GM18519 (cell line): ENCODE measurements at regions not wholly inside any gene's neighbourhood (a gene's known extent, or its start where the extent isn't known, plus 50 kb on each side); places are given as distances from the start of the nearest gene placed in this dataset.
"Not testable (repeated sequence)": the region's sequence is repeated elsewhere in the genome, so short reads cannot be mapped to it uniquely, and the experiment has no call there.

Experiments used
- ATAC-seq: cut with Tn5 transposase; IDR thresholded peaks from one replicate; pipeline ENCODE4 v1.9.1; 2021; ENCODE audit warnings: mild to moderate bottlenecking, moderate library complexity; ENCODE audit not compliant: unreplicated experiment, low FRiP score

DNA sequence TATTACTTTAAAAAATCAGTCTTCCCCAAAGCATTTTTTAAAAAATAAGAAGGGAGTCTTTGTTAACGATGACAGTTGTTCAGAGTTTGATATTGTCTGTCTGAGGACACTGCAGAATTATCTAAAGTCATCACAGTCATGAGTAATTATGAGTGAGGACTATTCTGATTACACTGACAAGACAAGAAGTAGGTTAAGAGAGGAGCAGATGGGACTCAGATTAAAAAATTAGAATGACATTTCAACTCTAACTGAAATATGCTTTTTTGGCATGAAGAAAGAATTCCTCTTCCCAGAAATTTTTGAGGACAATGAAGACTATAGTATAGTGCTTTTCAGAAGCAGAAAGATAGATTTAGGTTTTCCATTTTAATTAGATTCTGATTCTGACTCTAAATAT, 456.5 kb downstream of the EPHA7 start:
- ATAC-seq, result no peak

DNA sequence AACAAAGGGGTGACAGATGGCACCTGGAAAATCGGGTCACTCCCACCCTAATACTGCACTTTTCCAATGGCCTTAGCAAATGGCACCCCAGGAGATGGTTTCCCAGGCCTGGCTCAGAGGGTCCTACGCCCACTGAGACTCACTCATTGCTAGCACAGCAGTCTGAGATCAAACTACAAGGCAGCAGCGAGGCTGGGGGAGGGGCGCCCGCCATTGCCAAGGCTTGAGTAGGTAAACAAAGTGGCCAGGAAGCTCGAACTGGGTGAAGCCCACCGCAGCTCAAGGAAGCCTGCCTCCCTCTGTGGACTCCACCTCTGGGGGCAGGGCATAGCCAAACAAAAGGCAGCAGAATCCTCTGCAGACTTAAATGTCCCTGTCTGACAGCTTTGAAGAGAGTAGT, 467.2 kb downstream of the EPHA7 start:
- not testable (repeated sequence) for ATAC-seq

DNA sequence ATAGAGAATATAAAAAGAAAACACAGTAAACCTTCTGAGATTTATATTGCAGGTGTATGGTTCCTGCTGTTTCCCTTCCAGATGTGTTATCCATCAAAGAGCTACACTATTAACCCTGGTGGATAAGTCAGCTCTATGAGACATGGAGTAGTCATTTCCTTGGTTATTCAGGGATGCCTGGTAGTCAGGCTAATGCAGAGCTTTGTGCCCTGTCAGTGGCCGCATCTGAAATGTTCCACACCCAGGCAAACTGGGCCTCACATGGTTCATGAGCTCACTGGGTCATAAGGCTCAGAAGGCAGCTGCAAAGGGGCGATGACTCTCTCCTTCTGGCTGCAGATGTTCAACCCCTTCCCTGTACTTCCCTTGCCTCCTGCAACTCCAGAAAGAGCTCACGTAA, 473.6 kb downstream of the EPHA7 start:
- no peak for ATAC-seq

DNA sequence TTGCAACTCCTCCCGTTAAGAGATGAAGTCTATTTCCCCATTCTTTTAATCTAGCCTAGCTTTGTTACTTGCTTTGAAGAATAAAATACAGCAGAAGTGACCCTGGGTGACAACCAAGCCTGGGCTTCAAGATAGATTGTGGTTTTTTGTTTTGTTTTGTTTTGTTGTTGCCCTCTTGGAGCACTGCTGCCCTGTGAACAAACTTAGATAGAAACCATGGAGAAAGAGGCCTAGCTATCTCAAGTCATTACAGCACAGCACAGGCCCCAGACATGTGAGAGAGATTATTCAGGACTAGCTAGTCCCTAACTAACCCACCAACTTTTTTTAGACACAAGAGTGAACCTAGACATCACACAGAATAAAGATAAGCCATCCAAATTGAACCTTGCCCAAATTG, 475.2 kb downstream of the EPHA7 start:
- ATAC-seq, result no peak

DNA sequence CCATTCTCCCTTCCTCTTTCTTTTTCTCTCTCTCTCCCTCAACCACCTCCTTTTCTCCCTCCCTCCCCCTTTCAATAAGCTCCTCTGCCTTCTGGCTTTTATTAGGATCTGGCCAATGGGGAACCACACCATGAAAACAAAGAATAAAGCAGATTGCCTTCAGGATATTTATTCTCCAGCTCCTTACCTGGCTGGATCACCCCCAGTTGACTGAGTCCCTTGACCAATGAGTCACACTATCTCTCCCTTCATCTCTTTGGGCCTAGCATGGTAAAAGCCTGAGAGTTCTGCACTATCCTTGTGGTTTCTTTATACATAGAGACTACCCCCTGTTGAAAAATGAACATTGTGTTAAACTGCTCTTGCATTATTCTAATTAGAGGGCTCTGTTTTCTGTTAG, 476.8 kb downstream of the EPHA7 start:
- ATAC-seq, result no peak

DNA sequence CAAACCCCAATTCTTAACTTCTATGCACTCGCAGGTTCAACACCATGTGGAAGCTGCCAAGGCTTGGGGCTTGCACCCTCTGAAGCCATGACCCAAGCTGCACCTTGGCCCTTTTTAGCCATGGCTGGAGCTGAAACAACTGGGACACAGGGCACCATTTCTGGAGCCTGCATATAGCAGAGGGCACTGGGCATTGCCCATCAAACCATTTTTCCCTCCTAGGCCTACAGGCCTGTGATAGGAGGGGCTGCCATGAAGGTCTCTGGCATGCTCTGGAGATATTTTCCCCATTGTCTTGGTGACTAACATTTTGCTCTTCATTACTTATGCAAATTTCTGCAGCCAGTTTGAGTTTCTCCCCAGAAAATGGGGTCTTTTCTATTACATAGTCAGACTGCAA, 484.7 kb downstream of the EPHA7 start:
- no peak for ATAC-seq

DNA sequence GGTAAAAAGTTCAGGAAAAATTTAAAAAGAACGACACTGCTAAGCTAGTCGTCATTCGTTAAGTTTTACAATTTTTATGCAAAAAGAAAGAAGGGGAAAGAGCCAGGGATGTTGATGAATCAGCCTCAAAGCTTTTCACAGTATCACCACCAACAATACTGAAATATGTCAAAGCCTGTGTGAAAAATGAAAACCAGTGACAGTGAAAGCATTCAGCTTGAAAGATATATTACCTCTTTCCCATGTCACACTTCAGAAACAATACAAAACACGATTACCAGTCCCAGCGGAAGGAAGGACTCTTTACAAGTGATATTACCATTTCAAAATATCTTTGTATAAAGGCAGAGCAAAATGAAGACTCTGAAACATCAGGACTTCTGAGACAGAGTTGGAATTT, 489.2 kb downstream of the EPHA7 start:
- ATAC-seq, result no peak

DNA sequence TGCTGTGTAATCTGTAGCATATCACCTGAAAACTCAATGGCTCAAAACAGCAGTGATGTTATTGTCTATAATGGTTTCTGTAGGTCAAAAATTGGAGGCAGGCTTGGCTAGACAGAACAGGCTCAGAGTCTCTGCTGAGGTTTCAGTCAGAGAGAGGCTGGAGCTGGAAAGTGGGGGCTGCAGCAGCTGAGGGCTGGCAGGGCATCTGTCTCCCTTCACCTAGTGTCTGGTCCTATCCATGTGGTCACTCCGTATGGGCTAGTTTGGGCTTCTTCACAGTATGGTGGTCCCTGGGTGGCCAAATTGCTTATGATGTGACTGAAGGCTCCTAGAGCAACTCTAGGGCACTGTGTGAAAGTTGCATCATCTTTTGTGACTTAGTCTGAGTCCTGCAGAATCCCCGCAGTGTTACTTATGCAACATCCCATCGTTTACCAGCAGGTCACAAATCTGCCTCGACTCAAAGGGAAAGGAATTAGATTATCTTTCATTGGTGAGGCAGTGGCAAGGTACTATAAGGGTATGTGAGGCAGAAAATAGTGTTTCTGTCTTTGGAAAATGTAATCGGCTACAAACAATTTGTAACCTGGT, 497.0 kb downstream of the EPHA7 start:
- no peak for ATAC-seq

DNA sequence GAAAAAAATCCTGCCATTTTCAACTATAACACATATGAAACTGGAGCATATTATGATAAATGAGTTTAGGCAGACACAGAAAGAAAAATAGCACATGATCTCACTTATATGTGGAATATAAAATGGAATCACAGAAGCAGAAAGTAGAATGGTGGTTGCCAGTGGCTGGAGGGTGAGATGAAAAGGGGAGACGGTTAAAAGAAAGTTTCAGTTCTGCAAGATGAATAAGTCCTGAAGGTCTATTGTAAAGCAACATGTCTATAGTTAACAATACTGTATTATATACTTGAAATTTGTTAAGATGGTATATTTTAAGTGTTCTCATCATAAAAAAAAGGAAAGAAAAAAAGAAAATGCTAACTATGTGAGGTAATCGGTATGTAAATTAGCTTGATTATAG, 503.9 kb downstream of the EPHA7 start:
- ATAC-seq, result no peak

DNA sequence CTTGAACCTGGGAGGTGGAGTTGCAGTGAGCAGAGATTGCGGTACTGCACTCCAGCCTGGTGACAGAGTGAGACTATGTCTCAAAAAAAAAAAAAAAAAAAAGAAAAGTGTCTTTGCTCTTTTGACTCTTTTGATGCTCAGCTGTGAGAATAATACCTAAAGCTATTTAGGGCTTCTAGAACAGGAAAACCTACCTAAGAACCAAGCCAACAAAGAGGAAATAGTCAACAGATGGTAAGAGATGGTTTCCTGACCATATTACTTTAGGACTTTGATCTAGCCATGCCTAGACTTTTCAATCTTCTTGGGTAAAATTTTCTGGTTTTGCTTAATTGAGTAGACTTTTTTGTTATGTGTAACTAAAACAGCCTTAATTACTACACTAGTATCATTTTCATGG, 508.1 kb downstream of the EPHA7 start:
- no peak for ATAC-seq

DNA sequence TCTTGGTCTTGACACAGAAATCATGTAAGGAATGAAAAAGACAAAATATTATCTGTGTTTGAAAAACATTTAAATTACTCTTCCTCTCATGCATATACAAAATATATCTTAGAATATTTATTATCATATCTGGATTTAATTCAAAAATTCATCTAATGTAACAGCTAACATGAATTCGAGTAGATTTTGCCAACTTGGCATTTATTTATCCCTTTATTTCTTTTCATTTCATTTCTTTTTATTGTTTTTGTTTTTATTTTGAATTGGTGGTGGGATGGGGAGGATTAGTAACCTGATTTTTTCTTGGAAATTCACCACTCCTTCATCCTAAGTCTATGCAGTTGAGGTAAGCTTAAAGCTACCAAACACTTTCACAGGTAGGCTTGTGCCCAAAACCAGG, 508.7 kb downstream of the EPHA7 start:
- no peak for ATAC-seq

DNA sequence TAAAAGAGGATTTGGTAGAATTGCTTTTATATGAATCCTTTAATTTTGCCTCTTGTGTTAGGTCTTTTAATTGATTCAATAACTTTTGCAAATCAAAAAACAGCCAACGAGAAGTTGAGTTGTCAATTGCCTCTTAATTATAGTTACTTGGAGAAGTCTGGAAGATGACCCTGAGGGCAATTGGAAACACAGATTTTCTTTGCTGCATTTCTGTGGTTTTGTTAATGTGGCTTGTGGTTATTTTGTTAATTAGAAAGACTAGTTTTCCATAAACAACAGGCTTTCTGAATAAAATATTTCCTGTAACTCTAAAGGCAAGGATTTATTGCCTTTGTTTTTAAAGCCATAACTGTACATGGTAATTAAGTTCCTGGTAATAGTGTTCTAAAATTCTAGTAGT, 513.0 kb downstream of the EPHA7 start:
- no peak for ATAC-seq

DNA sequence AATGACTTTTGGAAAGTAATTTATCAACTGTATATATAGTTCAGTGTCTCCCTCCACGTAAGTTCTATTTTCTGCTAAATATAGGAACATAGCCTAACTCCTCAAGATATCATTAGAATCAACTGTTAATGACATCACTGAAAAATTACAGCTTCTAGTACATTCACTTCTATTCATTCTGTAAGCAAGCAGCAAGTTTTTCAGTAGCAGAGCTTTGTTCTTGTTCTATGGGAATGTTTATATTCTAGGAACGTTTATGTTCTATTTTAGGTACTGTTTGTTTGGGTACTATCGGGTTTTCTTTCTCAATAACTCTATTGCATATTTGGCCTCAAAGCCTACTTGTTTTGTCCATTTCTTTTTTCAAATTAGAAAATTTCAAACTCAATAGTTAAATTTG, 525.6 kb downstream of the EPHA7 start:
- no peak for ATAC-seq

DNA sequence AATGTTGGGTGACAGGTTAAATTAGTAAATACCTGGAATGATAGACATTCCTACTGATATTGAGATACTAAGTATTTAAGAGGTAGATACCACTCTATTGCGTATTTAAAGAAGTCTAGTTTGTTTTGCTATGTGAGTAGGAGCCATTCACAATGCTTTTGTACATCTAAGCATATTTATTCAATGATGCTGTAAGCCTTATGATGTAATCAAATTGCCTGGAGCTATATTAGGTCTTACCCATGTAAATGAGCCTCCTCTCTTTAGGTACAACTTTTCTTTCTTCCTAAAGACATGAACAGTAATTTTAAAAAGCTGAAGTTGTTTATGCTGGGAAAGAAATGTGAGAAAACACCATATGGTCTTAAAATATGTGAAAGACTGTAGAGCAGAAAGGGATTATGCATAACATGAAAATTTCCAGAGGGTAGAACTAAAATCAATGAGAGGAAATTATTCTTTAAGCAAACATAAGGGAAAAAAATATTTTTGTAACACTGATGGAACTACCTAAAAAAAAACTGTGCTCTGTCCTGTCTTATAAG, 526.7 kb downstream of the EPHA7 start:
- no peak for ATAC-seq

DNA sequence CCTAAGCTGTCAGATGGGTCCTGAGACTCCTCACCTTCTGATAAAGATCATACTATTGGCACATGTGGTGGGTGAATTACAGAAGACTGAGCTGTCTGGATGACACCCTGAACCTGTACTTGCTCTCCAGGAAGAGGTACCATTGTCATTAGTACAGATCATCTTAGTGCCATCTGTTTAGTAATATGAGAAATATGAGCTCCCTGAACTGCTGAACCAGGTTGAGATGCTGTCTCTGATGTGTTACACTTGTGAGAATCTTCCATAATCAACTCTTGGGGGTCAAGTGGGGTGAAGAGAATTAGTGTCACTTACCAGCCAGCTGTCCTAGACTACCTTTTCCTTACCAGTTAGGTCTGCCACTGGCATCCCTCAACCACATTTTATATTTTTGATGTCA, 531.0 kb downstream of the EPHA7 start:
- ATAC-seq, result no peak

DNA sequence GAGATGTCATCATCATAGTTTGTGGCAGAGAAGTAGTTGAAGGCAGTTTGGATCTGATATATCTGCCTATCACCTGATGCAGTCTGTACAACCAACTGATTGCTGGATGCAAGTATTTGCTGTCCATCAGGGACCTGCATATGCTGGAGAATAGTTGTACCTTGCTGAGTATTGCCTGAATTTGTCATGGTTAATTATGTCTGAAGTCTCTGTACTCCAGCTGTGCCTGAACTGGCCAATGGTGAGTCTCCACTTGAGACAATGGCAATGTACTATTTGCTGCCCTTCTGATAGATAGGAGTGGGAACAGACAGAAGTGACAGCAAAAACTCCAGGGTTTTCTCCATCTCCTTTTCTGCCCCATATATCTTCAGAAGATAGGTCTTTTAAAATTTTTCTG, 531.5 kb downstream of the EPHA7 start:
- no peak for ATAC-seq

DNA sequence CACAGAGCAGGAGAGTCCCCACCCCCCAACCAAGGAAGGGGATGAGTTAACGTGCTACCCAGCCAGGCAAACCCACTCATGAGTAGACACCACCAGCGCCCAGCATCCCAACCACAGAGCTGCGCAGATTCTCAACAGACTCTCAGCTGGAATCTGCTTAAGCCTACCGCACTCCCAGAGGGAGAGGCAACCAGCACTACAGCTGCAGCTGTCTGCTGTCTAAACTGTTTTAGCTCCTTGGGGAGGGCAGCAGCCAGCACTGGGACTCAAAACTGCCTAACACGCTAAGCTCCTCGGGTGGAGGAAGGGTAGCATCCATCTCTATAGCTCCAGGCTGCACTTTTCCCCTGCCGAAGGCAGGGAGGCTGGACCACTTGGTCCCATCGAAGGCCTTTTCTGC, 539.8 kb downstream of the EPHA7 start:
- no peak for ATAC-seq

DNA sequence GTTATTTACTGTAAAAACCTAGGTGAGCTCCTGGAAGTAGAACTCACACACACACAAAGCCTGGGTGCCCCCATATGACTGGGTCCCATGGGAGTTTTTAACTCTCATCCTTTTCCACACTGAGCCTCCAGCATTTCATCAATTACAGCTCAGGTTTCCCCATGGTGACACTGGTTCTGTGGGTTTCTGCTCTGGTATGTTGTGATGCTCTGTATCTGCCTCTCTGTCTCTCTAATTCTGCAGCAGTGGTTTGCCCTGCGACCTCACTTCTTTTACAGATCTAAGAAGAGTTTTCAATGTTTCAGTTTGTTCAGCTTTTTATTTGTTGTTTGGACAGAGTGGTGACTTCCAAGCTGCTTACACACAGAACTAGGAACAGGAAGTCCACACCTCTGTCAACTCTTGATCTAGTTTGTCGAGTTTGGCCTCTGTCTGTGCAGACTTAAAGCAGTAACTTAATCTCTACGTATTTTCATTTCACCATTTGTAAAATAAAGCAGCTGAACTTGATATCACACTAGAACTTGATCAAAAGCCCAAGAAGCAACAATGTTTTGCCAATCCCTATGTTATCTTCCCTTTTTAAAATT, 554.3 kb downstream of the EPHA7 start:
- no peak for ATAC-seq

DNA sequence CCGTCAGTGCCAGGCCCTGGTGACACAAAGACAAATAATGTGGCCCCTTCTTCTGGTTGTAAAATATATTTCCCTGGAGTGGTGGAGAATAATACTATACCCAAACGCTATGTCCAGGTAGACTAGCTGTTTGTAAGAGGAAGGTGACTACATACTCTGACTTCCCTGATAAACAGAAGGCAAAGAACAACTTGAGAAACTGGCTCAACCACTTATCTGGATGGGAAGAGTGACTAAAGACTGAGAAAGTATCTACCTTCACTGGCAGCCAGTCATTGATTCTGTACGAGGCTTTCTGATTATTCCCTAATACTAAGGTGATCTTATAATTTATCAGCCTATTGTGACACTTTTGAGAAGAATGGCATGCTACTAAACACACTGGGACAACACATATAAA, 569.7 kb downstream of the EPHA7 start:
- ATAC-seq, result no peak

DNA sequence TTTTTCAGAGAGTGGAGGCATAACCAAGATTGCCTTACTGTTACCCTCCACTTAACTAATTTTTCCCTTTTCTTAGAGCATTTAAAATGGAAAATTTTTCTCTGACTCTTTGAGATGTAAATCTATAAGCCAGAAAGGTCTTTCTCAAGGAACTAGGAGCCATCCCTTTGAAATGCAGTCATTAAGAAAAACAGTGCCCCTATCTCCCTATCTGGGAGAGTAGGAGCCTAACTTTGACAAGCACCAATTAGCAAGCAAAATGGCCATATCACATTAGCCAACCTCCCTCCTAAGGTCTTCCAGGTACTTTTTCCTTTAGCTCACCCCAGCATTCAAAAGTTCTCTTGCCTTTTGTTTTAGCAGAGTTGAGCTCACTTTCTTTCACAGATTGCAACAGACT, 570.5 kb downstream of the EPHA7 start:
- ATAC-seq, result no peak

DNA sequence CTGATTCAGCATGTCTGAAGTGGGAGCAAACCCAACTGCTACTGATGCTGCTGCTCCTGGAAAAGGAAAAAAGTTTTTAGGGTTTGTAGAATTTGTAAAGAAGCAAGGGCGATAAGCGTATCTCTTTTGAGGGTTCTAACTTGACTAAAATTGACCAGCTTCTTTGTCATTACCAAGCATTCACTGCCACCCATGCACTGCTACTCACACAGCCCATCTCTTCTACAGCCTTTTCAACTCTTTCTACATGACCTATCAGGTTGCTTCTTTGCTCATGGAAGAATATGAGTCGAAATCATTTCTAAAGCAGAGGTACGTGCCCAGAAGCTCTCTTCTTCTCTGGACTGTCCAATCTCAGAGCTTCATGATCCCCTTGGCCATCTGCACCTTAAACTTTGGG, 570.9 kb downstream of the EPHA7 start:
- ATAC-seq, result no peak

DNA sequence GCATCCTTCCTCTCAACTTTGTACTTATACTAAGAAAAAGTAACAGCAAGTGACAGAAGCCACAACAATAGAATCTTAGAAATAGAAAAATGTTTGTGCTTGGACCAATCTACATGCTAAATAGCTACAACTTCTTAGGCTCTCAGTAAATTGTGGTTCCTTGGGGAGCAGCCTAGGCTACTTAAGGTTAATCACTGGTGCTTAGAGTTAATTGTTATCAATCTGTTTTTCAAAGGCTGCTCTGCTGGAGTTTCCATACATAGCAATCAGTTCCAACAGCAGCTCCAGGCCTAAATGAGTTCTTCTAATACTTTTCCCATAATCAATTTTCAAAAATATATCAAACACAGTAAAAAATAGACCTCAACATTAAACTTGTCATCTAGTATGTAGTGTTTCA, 571.4 kb downstream of the EPHA7 start:
- no peak for ATAC-seq
